HFFc6 (cell line): ENCODE measurements at regions not wholly inside any gene's neighbourhood (a gene's known extent, or its start where the extent isn't known, plus 50 kb on each side); places are given as distances from the start of the nearest gene placed in this dataset.
"Not testable (repeated sequence)": the region's sequence is repeated elsewhere in the genome, so short reads cannot be mapped to it uniquely, and the experiment has no call there.

Source experiments
- DNase-seq: peaks from one replicate; pipeline ENCODE4 v3.0.0-alpha.2; 2018
- H3K27ac Mint-ChIP-seq: 2 replicates; pipeline ENCODE4 v1.8.0; 2020; ENCODE audit warnings: mild to moderate bottlenecking, mixed read lengths
- H3K27me3 Mint-ChIP-seq: 2 replicates; pipeline ENCODE4 v1.8.0; 2021; ENCODE audit warnings: mild to moderate bottlenecking, moderate library complexity, mixed read lengths; ENCODE audit not compliant: insufficient read depth
- H3K36me3 Mint-ChIP-seq: 2 replicates; pipeline ENCODE4 v1.8.0; 2021; ENCODE audit warnings: low read depth, mixed read lengths
- H3K4me1 Mint-ChIP-seq: 2 replicates; pipeline ENCODE4 v1.8.0; 2020; ENCODE audit warnings: low read depth, mixed read lengths
- H3K4me3 Mint-ChIP-seq: 2 replicates; pipeline ENCODE4 v1.8.0; 2020; ENCODE audit warnings: mild to moderate bottlenecking, moderate library complexity, mixed read lengths
- H3K9me3 Mint-ChIP-seq: 2 replicates; pipeline ENCODE4 v1.8.0; 2020; ENCODE audit warnings: mild to moderate bottlenecking, mixed read lengths
- TF ChIP-seq, protein P1 (sequence below): fragments of 200-600 bp; sonication (generic); IDR thresholded peaks from 2 replicates; pipeline ENCODE4 v1.5.0; 2021; ENCODE audit warnings: antibody characterized with exemption, mild to moderate bottlenecking

DNA sequence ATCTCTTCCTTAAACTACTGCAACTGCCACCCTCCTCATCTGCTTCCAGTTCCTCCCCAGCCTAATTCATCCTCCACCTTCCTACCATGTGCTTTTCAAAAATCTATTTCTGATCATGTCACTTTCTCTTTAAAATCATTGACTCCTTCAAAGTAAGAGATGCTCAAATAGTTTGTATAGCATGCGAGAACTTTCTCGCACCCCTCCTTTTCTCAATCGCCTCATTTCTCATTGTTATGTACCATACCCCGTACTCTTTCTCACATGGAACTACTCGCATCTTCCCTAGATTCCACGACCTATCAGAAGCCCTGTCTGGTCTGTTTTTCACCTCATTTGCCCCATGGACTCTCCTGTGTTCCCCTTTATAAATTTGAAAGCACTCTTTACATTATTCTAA lies 238.2 kb downstream of the NRIP1 start:
- TF ChIP-seq, protein P1, sequence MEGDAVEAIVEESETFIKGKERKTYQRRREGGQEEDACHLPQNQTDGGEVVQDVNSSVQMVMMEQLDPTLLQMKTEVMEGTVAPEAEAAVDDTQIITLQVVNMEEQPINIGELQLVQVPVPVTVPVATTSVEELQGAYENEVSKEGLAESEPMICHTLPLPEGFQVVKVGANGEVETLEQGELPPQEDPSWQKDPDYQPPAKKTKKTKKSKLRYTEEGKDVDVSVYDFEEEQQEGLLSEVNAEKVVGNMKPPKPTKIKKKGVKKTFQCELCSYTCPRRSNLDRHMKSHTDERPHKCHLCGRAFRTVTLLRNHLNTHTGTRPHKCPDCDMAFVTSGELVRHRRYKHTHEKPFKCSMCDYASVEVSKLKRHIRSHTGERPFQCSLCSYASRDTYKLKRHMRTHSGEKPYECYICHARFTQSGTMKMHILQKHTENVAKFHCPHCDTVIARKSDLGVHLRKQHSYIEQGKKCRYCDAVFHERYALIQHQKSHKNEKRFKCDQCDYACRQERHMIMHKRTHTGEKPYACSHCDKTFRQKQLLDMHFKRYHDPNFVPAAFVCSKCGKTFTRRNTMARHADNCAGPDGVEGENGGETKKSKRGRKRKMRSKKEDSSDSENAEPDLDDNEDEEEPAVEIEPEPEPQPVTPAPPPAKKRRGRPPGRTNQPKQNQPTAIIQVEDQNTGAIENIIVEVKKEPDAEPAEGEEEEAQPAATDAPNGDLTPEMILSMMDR: no peak
- H3K36me3 Mint-ChIP-seq: no peaks in the 10 kb centered on the region
- no peaks in the 10 kb centered on the region; the same call in 1 of the 2 replicates for H3K4me1 Mint-ChIP-seq

DNA sequence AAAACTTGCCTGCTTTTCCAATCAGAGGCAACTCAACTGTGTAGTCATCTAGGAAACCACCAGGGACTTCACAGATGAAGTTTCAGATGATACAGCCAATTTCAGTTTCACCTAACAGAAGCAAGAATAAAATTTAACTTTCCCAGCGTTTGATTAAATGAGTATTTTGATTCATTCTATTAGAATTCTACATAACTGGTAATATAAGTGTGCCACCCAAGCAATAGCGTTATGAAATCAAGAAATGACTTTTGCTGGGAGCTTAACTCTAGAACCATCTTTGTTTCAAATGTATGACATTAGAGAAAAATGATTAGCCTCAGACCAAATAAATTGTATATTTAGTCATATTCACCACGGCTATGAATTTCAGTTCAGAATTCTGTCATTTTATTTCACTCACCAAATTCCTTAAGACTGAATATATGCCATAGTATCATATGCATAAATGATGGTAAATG lies 239.3 kb downstream of the NRIP1 start:
- TF ChIP-seq, protein P1: no peak
- H3K27ac Mint-ChIP-seq: no peak overlapping the region
- no peak overlapping the region for H3K4me3 Mint-ChIP-seq
- no peaks in the 10 kb centered on the region; the same call in 1 of the 2 replicates for H3K4me1 Mint-ChIP-seq
- H3K9me3 Mint-ChIP-seq: no peaks in the 10 kb centered on the region
- no peaks in the 10 kb centered on the region for H3K36me3 Mint-ChIP-seq
- no peaks in the 10 kb centered on the region for H3K27me3 Mint-ChIP-seq
- no peak for DNase-seq

More for the DNA sequence above, 238.2 kb downstream of the NRIP1 start:
- Mint-ChIP-seq H3K9me3 (no peaks in the 10 kb centered on the region), H3K4me3 (no peak overlapping the region), H3K27ac (no peak overlapping the region), H3K27me3 (no peaks in the 10 kb centered on the region)
- no peak for DNase-seq

DNA sequence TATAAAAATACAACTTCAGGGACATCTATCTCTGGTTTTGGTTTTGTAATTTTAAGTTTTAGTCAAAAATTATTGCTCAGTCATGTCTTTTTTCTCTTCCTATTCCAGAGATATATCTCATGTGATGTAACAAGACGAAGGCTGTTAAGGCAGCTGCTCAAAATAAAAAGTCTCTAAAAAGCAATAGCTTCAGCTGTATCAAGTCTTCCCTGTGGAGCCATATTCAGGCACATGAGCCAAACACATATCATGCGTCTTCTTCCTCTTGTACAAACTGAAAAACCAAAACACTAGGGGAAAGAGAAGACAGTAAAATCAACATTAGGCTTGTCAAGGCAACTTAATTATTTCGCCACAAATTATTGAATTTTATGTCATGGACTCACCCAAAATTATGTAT lies 240.7 kb downstream of the NRIP1 start:
- TF ChIP-seq, protein P1: no peak
- H3K9me3 Mint-ChIP-seq: no peaks in the 10 kb centered on the region
- H3K27me3 Mint-ChIP-seq: no peaks in the 10 kb centered on the region
- H3K27ac Mint-ChIP-seq: no peak overlapping the region
- H3K36me3 Mint-ChIP-seq: no peaks in the 10 kb centered on the region
- no peak for DNase-seq
- no peaks in the 10 kb centered on the region; the same call in 1 of the 2 replicates for H3K4me1 Mint-ChIP-seq
- no peak overlapping the region for H3K4me3 Mint-ChIP-seq

DNA sequence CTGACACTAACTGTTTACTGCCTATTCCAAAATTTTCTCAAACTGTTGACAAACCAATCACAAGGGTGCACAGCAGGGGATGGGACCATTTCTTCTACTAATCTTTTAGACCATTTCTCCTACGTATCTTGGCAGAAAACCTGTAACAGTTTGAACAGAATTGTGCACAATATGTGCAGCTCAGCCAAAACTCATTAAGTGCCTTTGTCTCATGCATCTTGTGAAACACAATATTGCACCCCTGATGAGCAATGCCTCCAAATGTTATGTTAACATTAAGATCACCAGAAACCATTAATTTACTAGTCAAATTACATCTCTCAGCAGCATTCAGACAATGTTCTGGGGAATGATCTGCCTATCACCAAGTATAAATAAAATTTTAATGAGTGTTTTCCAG lies 247.5 kb downstream of the NRIP1 start:
- H3K9me3 Mint-ChIP-seq: peaks cover 5% of the 10 kb centered on the region; the same call in 1 of the 2 replicates
- H3K27ac Mint-ChIP-seq: no peak overlapping the region
- no peak overlapping the region for H3K4me3 Mint-ChIP-seq
- TF ChIP-seq, protein P1: no peak
- no peaks in the 10 kb centered on the region for H3K36me3 Mint-ChIP-seq
- no peak for DNase-seq
- H3K27me3 Mint-ChIP-seq: no peaks in the 10 kb centered on the region
- no peaks in the 10 kb centered on the region for H3K4me1 Mint-ChIP-seq

DNA sequence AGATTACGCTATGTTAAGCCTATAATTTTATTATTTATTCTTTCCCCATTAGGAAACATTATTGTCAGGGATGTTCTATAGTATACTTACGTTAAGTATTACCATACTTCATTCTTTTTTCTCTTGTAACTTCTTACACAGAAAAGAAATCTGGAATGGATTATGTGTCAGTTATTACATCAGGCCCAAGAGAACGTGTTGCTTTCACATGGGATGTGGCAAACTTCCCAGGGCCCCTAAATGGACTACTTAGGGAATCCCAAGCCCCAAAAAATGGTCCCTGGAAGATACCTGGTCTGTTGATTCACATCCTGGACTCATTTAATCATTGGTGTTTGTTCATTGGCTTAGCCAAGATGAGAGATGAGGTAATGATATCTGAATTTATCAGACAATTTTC lies 249.8 kb downstream of the NRIP1 start:
- Mint-ChIP-seq H3K36me3 (no peaks in the 10 kb centered on the region), H3K4me3 (no peak overlapping the region), H3K27ac (no peak overlapping the region), H3K4me1 (peaks cover 2% of the 10 kb centered on the region; the same call in 1 of the 2 replicates), H3K9me3 (peaks cover 12% of the 10 kb centered on the region; the same call in 1 of the 2 replicates), H3K27me3 (no peaks in the 10 kb centered on the region)
- DNase-seq: no peak
- TF ChIP-seq, protein P1: no peak

DNA sequence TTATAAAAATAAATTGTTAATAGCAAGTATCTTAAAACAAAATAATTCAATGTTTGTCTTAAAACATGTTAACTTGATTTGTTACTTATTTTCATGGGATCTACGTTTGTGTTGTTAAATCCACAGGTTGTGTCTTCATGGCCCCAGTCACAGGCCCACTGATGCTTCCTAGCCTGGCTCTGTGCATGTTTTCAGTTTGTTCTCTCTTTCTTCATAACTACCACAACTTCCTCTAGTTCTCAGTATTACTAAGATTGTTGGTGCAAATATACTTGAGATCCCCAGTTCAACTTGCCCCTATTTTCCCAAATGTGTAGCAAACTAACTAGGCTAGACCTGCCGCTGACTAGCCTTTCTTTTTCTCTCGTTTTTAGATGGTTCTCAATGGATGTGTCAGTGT lies 250.5 kb downstream of the NRIP1 start:
- no peak overlapping the region for H3K27ac Mint-ChIP-seq
- no peaks in the 10 kb centered on the region for H3K36me3 Mint-ChIP-seq
- peaks cover 6% of the 10 kb centered on the region; the same call in 1 of the 2 replicates for H3K4me1 Mint-ChIP-seq
- no peaks in the 10 kb centered on the region for H3K27me3 Mint-ChIP-seq
- no peak overlapping the region for H3K4me3 Mint-ChIP-seq
- peaks cover 12% of the 10 kb centered on the region; the same call in 1 of the 2 replicates for H3K9me3 Mint-ChIP-seq
- TF ChIP-seq, protein P1: no peak
- DNase-seq: no peak

DNA sequence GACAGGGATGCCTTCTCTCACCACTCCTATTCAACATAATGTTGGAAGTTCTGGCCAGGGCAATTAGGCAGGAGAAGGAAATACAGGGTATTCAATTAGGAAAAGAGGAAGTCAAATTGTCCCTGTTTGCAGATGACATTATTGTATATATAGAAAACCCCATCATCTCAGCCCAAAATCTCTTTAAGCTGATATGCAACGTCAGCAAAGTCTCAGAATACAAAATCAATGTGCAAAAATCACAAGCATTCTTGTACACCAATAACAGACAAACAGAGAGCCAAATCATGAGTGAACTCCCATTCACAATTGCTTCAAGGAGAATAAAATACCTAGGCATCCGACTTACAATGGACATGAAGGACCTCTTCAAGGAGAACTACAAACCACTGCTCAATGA lies 258.1 kb upstream of the SAMSN1 start:
- not testable (repeated sequence) for H3K27me3 Mint-ChIP-seq, H3K4me3 Mint-ChIP-seq, H3K4me1 Mint-ChIP-seq, DNase-seq, H3K36me3 Mint-ChIP-seq, H3K27ac Mint-ChIP-seq, H3K9me3 Mint-ChIP-seq
